GM20431 (cell line): ENCODE measurements at regions not wholly inside any gene's neighbourhood (a gene's known extent, or its start where the extent isn't known, plus 50 kb on each side); places are given as distances from the start of the nearest gene placed in this dataset.

ENCODE experiments used
- in situ Hi-C: fragments of 300-500 bp; cut with MseI, MboI; formaldehyde crosslinking; loops from one replicate; pipeline ENCODE4 v1.15.0; 2020; ENCODE audit warnings: low sequenced_read_pairs; ENCODE audit not compliant: unreplicated experiment

DNA sequence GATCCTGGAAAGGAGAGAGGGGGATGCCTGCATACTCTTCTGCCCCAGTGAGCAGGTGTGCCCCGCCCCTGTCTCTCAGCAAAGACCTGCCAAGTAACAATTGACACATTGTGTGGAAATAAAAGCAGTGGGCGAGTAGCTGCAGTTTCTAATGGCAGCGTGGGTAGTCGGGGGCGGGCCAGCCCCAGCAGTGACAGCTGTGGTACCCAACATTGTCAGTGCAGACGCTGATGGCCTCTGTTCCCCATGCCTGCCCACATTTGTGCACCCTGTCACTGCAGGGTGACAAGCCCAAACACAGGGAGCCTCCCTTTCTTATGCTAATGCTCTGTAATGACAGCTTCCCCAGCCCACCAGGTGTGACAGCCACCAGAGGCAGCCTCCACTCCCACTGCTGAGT is 491.7 kb downstream of the DHX35 start:
- in situ Hi-C loops, result no loop called here

DNA sequence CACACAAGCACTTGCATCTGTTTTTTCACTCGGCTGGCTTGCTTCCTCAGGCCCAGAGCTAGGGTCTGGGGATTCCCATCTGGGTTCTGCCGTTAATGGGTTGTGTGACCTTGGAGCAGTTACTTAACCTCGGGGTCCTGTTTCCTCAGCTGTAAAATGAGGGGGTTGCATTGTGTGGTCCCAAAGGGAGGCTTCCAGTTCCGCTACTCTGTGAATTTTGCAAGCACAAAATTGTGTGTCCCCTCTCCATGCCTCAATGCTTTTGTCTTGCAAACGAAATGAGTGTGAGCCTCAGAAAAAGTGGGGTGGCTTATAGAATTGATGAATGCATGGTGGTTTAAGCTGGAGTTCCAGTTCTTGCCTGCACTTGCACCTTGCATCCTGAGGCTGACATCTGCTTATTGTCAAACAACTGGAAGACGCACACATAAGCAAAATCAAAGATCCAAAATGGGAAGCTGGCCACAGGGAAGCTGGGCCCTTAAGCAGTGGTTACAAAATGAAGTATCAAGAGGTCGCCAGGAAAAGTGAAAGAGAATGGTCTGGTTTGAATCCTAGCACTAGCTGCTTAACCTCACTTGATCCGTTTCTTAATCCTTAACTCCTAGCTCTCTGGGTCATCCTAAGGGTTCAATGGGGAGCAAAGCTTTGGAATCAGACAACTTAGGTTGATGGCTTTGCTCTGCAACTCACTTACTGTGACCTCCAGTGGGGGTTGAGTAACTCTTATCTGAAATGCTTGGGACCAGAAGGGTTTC is 490.6 kb downstream of the DHX35 start:
- in situ Hi-C loops, result no loop called here

- in situ Hi-C loops, result no loop called here
Measured at GRCh38 chr20:39451386-39451785, 489.2 kb downstream of the DHX35 start.

DNA sequence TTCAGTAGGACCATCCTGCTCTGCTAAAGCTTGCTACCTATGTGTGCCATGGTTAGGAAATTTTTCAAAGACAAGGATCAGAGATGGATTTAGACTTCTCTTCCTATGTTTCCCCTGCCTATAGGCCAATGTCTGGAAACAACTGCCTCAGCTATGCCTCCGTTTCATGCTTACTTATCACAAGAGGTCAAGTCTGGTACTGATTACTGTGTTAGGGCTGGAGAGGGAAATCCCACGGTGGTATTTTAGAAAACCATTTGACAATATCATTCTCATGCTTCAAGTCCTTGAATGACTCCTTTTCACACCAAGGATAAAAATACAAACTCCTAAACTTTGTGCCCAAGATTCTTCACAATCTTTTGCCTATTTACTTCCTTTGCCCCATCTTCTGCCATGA is 484.3 kb downstream of the DHX35 start:
- in situ Hi-C loops, result no loop called here

DNA sequence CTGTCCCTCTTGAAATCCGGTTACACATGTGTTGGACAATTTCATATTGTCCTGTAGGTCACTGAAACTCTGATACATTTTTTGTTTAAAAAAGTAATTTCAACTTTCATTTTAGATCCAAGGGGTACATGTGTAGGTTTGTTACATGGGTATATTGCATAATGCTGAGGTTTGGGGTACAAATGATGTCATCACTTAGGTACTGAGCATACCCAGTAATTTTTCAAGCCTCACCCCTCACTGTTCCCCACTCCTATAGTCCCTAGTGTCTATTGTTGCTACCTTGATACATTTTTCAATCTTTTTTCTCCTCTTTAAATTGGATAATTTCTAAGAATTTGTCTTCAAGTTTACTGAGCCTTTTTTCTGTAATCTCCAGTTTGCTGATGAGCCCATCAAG is 483.0 kb downstream of the DHX35 start:
- in situ Hi-C loops, result no loop called here

- in situ Hi-C loops, result no loop called here
Measured at GRCh38 chr20:39433466-39433865, 471.3 kb downstream of the DHX35 start.

GRCh38 chr20:39431091-39431880 is 469.1 kb downstream of the DHX35 start:
- in situ Hi-C loops, result no loop called here

DNA sequence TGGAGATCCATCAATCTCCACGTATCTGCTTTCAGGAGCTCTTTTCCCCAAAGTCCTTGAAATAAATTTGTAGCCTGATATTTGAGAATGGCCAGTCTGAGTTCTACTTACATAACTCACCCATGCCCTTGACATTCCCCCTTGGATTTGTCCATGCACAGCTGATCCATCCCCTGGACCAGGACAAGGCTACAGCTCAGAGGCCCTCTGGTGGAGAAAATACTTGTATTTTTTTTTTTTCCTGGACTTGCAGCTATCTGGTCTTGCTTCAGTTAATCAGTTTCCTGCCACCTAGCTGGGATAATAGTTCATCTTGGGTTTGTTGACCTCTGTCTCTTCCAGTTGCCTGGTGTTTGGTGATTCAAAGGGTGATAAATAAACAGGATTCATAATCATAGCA is 467.6 kb downstream of the DHX35 start:
- in situ Hi-C loops, result no loop called here

- in situ Hi-C loops, result no loop called here
Measured at GRCh38 chr20:39424962-39425678, 463.0 kb downstream of the DHX35 start.

DNA sequence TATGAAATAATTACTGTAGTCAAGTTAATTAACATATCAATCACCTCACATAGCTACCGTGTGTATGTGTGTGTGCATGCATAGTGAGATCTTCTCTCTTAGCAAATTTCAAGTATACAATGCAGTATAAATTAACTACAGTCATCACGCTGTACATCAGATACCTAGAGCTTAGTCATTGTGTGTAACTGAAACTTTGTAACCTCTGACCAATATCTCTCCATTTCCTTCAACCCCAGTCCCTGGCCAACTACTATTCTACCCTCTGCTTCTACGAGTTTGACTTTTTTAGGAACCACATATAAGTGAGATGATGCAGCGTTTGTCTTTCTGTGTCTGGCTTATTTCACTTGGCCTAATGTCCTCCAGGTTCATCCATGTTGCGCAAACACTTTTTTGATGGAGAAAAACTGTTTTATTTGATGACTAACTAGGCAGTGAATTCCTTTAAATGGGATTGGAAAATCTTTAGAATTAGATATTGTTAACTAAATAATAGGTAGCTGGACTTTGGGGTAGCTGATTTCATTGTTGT is 459.5 kb downstream of the DHX35 start:
- in situ Hi-C loops, result no loop called here

DNA sequence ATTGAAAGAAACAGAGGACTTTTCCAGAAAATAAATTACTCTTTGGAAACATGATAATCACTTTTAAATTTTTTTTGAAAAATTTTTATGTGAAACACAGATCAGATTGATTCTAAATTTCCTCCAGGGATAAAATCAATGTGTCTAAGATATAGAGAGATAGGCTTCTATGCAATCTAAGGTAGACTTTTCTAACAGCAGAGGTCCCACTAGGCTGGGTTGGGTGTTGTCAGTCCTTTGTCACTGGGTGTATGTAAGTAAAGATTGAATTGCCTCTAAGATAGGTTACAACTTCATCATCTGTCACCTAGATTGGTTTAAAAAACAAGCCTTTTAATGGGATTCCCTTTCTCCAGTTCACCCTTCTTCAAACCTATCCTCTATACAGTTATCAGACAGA is 449.9 kb downstream of the DHX35 start:
- in situ Hi-C loops, result no loop called here

DNA sequence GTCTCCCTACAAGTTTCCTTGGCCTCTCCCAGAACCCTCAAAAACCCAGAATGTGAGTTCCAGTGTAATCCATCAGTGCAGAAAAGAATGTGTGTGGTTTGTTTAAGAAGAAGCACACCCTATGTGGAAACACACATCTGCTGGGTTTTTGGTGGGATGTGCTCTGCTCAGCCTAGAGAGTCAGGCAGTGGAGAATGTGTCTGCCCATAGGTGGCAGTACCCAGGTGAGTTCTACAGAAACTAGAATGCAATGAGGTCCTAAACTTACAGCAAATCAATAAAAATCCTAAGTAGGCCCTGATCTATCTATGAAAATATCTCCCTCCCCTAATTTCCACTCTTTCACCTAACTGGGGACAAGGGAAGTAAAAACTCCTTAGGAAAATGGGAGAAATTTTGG is 437.3 kb downstream of the DHX35 start:
- in situ Hi-C loops, result no loop called here

DNA sequence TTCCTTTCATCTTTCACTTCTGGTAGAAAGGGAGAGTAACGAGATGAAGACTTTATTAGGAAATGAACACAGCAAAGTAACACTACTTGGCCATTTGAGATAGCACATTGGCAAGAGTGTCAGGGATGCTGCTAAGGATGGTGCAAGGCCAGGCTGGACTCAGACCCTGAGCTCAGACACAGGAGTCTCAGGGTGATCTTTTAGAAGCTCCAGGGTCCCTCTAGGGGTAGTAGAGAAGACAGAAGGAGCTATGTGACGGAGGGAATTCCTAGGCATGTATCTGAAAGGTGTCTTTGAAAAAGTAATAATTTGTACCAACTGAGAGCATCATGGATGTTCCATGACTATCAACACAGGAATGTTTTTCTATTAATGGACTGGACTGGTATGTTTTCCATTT is 436.5 kb downstream of the DHX35 start:
- in situ Hi-C loops, result no loop called here

DNA sequence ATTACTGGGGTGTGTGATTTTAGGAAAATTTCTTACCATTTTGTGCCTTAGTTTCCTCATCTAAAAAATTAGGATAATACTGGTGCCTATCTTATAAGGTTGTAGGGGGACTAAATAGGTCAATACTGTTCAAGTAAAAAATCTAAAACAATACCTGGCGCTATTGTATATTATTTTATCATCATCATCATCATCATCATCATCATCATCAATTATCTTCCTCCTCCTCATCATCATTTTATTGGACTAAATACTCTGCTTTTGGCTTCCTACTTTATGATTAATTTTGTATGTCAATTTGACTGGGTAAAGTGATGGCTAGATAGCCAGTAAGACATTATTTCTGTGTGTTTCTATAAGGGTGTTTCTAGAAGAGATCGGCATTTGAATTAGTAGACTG is 435.5 kb downstream of the DHX35 start:
- in situ Hi-C loops, result no loop called here

GRCh38 chr20:39395478-39396291 is 433.5 kb downstream of the DHX35 start:
- in situ Hi-C loops, result no loop called here

- in situ Hi-C loops, result no loop called here
Measured at GRCh38 chr20:39394461-39394860, 432.3 kb downstream of the DHX35 start.

DNA sequence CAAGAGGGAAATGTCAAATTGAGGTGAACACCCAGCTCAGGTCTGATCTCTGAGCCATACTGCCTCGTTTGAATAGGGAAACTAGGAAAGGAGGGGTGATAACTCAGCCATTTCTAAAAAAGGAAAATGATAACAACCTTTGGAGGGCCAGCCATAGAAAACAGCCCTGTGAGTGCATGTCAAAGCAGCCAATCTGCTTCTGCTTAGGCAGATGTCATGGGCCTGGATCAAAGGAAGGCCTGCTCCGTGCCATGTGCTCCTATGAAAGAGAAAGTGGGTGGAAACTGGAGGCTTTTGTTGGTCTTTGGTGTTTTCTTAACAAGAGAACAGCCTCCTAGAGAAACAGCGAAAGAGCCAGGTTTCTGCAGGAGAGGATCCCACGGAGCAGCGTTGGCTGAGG is 428.0 kb downstream of the DHX35 start:
- in situ Hi-C loops, result no loop called here

DNA sequence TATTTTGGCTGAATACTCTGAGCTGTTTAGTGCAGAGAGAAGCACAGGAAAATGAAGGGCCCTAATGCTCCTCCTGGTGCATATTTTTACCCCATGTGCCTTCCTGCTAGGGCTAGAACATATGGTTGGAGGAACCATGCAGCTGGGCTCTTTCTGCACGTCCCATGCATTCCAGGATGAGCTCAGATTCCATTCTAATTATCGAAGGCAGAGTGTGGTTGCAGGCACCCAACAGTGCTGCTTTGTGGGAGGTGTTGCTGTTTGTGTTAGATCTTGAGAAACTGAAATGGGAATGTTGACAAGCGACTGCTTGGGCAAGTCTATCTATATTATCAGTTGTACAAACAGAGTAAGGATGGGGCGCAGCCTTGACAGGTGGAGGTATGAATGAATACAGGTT is 419.5 kb downstream of the DHX35 start:
- in situ Hi-C loops, result no loop called here

- in situ Hi-C loops, result no loop called here
Measured at GRCh38 chr20:39378776-39379175, 416.6 kb downstream of the DHX35 start.

DNA sequence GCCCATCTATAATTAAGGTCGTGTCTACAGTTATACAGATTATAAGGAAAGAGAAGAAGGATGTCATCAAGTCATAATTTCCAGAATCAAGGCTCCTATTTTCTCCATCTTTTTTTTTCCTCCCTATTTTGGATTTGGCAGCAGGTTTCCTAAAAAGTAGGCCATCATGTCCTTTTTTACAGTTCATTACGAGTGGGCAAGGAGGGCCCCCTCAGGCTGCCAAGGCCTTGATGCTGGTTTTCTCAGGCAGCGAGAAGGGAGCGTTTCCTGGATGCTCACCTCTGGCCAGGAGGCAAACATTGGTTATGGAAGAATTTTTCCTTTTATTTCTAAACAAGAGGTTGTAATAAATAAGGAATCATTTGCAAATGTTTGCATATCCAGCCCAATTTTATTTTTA is 414.6 kb downstream of the DHX35 start:
- in situ Hi-C loops, result no loop called here
